Upper lobe of left lung (tissue), 4 donors: ENCODE measurements at regions not wholly inside any gene's neighbourhood (a gene's known extent, or its start where the extent isn't known, plus 50 kb on each side); places are given as distances from the start of the nearest gene placed in this dataset.

Source experiments
- POLR2A ChIP-seq, 4 donors: fragments of 450-650 bp; IDR thresholded peaks; one replicate each; pipeline ENCODE4 v1.5.1; 2016 to 2017; ENCODE audit warnings: antibody characterized with exemption in 4 of 4, mild to moderate bottlenecking in 2 of 4
- POLR2AphosphoS5 ChIP-seq, 2 donors: sonication (generic); formaldehyde crosslinking; IDR thresholded peaks; one replicate each; pipeline ENCODE4 v1.5.1; 2017; ENCODE audit warnings: antibody characterized with exemption in 2 of 2
- TF ChIP-seq, protein P1 (sequence below), 6 experiments: fragments of 450-650 bp in 4 of 6; fragments of 200-600 bp in 2 of 6; sonication (generic) in 2 of 6; IDR thresholded peaks; one replicate each; pipeline ENCODE4 v1.5.1; 2016 to 2019; ENCODE audit warnings: antibody characterized with exemption in 6 of 6

DNA sequence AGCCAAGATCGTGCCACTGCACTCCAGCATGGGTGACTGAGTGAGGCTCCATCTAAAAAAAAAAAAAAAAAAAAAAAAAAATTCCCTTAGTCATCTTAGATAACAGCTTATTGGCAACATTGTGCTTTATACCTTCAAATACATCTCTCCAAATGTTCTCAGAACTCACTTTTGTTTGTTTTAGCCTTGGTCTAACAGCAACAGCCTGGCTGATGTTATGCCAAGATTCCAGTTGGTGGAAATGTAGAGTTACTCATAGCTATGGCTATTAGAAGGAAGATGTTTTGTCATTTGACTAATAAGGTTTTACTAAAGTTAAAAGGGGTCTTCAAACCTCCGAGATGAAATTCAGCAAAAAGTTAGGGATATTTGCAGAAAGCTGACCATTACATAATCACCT lies 481.4 kb downstream of the NEBL start:
- TF ChIP-seq POLR2AphosphoS5 (IDR thresholded peaks at IDR 0.05) (no peak), POLR2A (IDR thresholded peaks at IDR 0.05) (no peak)
- TF ChIP-seq, protein P1, sequence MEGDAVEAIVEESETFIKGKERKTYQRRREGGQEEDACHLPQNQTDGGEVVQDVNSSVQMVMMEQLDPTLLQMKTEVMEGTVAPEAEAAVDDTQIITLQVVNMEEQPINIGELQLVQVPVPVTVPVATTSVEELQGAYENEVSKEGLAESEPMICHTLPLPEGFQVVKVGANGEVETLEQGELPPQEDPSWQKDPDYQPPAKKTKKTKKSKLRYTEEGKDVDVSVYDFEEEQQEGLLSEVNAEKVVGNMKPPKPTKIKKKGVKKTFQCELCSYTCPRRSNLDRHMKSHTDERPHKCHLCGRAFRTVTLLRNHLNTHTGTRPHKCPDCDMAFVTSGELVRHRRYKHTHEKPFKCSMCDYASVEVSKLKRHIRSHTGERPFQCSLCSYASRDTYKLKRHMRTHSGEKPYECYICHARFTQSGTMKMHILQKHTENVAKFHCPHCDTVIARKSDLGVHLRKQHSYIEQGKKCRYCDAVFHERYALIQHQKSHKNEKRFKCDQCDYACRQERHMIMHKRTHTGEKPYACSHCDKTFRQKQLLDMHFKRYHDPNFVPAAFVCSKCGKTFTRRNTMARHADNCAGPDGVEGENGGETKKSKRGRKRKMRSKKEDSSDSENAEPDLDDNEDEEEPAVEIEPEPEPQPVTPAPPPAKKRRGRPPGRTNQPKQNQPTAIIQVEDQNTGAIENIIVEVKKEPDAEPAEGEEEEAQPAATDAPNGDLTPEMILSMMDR (IDR thresholded peaks at IDR 0.05), result no peak
